ENCODE measurements at regions not wholly inside any gene's neighbourhood (a gene's known extent, or its start where the extent isn't known, plus 50 kb on each side); places are given as distances from the start of the nearest gene placed in this dataset.

DNA sequence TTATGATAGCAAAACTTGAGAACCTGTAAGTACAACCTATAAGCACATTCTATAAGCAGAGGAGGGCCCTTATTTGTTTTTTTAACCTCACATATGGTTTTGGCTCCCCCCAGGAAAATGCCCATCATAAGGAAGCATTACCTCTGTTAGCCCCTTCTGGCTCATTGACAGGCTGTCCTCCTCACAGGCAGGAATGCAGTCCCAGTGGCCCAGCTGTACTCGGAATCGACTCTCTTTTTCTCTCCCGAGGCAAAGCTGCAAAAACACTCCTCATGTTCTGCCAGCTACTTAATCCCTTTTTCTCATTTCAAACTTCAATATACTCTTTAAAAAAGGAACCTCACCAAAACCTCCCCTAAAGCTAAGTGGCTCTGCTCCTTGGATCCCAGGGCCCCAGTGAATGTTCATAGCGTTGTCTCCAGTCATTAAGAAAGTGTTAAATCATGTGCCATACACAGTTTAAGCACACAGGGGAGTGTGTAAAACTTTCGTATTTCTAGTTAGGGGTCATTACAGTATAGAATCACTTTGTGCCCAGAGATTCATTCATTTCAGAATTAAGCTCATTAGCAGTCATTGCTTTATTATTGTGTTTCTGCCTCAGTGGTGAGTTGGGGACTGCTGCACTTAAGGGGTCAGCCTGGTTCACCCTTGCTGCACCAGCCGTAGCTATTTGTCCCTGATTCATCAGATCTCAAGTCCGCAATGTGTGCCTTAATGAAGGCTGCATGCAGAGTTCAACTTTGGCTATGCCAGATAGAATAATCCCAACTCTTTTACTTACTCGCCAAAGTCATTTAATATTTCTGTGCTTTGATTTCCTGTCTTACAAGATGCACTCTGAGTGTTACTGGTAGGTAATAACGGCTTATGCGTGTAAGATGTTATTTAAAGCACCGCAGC lies 57.6 kb downstream of the JRKL start:
- H3K9ac ChIP-seq (ENCODE audit: control insufficient read depth, extremely low read depth, insufficient read depth, low read length): no peak overlapping the region
- H2AFZ ChIP-seq (ENCODE audit: control insufficient read depth, low read length): no peak overlapping the region
- dilution Hi-C loops (cut with MboI; ENCODE audit: extremely low pct_ligation_motif_present, low sequenced_read_pairs): no loop called here
- no peaks in the 10 kb centered on the region for H3K36me3 ChIP-seq (ENCODE audit: control insufficient read depth in 2 of 2, extremely low read depth in 1 of 2, insufficient read depth in 2 of 2, low read length in 2 of 2)
- no peak overlapping the region for H3K27ac ChIP-seq (ENCODE audit: control insufficient read depth, insufficient read depth, low read length)
- no peaks in the 10 kb centered on the region for H3K79me2 ChIP-seq (ENCODE audit: control insufficient read depth, insufficient read depth, low read length)
- DNase-seq (ENCODE audit: low read depth, low spot score) (no peak), FAIRE-seq (no peak)
- no peak for TF ChIP-seq EZH2 (IDR thresholded peaks at IDR 0.05; ENCODE audit: low read length)
- TF ChIP-seq, protein P1, sequence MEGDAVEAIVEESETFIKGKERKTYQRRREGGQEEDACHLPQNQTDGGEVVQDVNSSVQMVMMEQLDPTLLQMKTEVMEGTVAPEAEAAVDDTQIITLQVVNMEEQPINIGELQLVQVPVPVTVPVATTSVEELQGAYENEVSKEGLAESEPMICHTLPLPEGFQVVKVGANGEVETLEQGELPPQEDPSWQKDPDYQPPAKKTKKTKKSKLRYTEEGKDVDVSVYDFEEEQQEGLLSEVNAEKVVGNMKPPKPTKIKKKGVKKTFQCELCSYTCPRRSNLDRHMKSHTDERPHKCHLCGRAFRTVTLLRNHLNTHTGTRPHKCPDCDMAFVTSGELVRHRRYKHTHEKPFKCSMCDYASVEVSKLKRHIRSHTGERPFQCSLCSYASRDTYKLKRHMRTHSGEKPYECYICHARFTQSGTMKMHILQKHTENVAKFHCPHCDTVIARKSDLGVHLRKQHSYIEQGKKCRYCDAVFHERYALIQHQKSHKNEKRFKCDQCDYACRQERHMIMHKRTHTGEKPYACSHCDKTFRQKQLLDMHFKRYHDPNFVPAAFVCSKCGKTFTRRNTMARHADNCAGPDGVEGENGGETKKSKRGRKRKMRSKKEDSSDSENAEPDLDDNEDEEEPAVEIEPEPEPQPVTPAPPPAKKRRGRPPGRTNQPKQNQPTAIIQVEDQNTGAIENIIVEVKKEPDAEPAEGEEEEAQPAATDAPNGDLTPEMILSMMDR (optimal IDR thresholded peaks at IDR 0.05 in 1 of 3, IDR thresholded peaks at IDR 0.05 in 1 of 3, conservative IDR thresholded peaks at IDR 0.05 in 1 of 3; ENCODE audit: extremely low read depth in 1 of 3, insufficient read depth in 2 of 3, low read length in 3 of 3): no peak
- no peaks in the 10 kb centered on the region for H4K20me1 ChIP-seq (ENCODE audit: control insufficient read depth, extremely low read depth, insufficient read depth, low read length)
- no peak overlapping the region for H3K4me2 ChIP-seq (ENCODE audit: control insufficient read depth, extremely low read depth, insufficient read depth, low read depth, low read length)
- no peaks in the 10 kb centered on the region for H3K9me3 ChIP-seq (ENCODE audit: control insufficient read depth, low read depth, low read length)
- H3K4me1 ChIP-seq (ENCODE audit: control insufficient read depth, extremely low read depth, insufficient read depth, low read length): peaks cover 5% of the 10 kb centered on the region
- H3K9me1 ChIP-seq (ENCODE audit: control insufficient read depth, extremely low read depth, insufficient read depth, low read length): no peaks in the 10 kb centered on the region
- H3K4me3 ChIP-seq (ENCODE audit: control insufficient read depth in 2 of 3, extremely low read depth in 1 of 3, insufficient read depth in 2 of 3, low read depth in 1 of 3, low read length in 3 of 3): no peak overlapping the region
- no peaks in the 10 kb centered on the region for H3K27me3 ChIP-seq (ENCODE audit: control insufficient read depth, extremely low read depth, insufficient read depth, low read length)

DNA sequence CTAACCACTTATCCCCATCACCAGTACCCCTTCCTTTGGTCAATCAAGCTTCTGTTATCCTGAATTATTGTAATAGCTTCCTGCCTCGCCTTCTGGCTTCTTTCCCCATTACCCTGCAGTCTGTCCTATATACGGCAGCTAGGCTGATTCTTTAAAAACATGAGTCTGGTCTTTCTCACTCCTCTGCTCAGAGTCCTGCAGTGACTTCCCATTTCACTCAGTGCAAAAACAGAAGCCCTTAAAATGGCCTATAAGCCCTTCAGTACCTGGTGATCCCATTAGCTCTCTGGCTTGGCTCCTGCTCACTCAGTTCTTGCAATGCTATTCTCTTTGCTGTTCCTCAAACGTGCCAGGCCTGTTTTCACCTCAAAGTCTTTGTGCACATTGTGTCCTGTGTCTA lies 58.4 kb downstream of the JRKL start:
- H3K4me3 ChIP-seq (ENCODE audit: control insufficient read depth in 2 of 3, extremely low read depth in 1 of 3, insufficient read depth in 2 of 3, low read depth in 1 of 3, low read length in 3 of 3): no peak overlapping the region
- H3K9me3 ChIP-seq (ENCODE audit: control insufficient read depth, low read depth, low read length): no peaks in the 10 kb centered on the region
- H3K36me3 ChIP-seq (ENCODE audit: control insufficient read depth in 2 of 2, extremely low read depth in 1 of 2, insufficient read depth in 2 of 2, low read length in 2 of 2): no peaks in the 10 kb centered on the region
- H3K4me2 ChIP-seq (ENCODE audit: control insufficient read depth, extremely low read depth, insufficient read depth, low read depth, low read length): no peak overlapping the region
- no peaks in the 10 kb centered on the region for H4K20me1 ChIP-seq (ENCODE audit: control insufficient read depth, extremely low read depth, insufficient read depth, low read length)
- dilution Hi-C loops (cut with MboI; ENCODE audit: extremely low pct_ligation_motif_present, low sequenced_read_pairs): no loop called here
- no peaks in the 10 kb centered on the region for H3K27me3 ChIP-seq (ENCODE audit: control insufficient read depth, extremely low read depth, insufficient read depth, low read length)
- no peak overlapping the region for H2AFZ ChIP-seq (ENCODE audit: control insufficient read depth, low read length)
- no peak for DNase-seq (ENCODE audit: low read depth, low spot score)
- no peaks in the 10 kb centered on the region for H3K79me2 ChIP-seq (ENCODE audit: control insufficient read depth, insufficient read depth, low read length)
- H3K27ac ChIP-seq (ENCODE audit: control insufficient read depth, insufficient read depth, low read length): no peak overlapping the region
- peaks cover 5% of the 10 kb centered on the region for H3K4me1 ChIP-seq (ENCODE audit: control insufficient read depth, extremely low read depth, insufficient read depth, low read length)
- H3K9ac ChIP-seq (ENCODE audit: control insufficient read depth, extremely low read depth, insufficient read depth, low read length): no peak overlapping the region
- no peaks in the 10 kb centered on the region for H3K9me1 ChIP-seq (ENCODE audit: control insufficient read depth, extremely low read depth, insufficient read depth, low read length)
- FAIRE-seq: no peak
- TF ChIP-seq, protein P1 (optimal IDR thresholded peaks at IDR 0.05 in 1 of 3, IDR thresholded peaks at IDR 0.05 in 1 of 3, conservative IDR thresholded peaks at IDR 0.05 in 1 of 3; ENCODE audit: extremely low read depth in 1 of 3, insufficient read depth in 2 of 3, low read length in 3 of 3): no peak
- no peak for TF ChIP-seq EZH2 (IDR thresholded peaks at IDR 0.05; ENCODE audit: low read length)
